ENCODE measurements at regions not wholly inside any gene's neighbourhood (a gene's known extent, or its start where the extent isn't known, plus 50 kb on each side); places are given as distances from the start of the nearest gene placed in this dataset.

DNA sequence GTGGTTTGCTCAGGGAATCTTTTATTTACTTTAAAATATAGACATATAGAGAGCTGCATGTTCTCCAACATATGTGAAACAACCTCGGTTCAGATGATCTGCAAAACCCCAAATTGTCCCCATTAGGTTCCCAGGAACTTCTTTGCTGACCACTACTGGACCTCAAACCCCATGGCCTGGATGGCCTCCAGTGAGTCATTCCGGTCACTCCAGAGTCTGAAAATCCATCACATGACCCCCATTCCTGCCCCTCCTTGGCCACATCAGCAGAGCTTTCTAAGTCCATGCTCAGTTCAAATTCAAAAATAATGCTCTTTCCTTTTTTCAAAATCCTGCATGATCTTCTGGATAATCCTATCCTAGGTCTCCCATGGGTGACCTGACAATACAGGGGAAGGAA is 271.0 kb downstream of the TNS1 start:
- TF ChIP-seq CTCF (IDR thresholded peaks at IDR 0.05) (no peak), POLR2A (IDR thresholded peaks at IDR 0.05) (no peak)

Data from uterus (tissue), 2 donors.